ENCODE measurements at regions not wholly inside any gene's neighbourhood (a gene's known extent, or its start where the extent isn't known, plus 50 kb on each side); places are given as distances from the start of the nearest gene placed in this dataset.

GRCh38 chr2:42961385-42961811, 169.0 kb upstream of the HAAO start:
- TF ChIP-seq POLR2AphosphoS5 (IDR thresholded peaks at IDR 0.05; ENCODE audit: low read depth, low read length) = no peak
- TF ChIP-seq TAF1 (IDR thresholded peaks at IDR 0.05; ENCODE audit: borderline replicate concordance, insufficient read depth, low read length) = no peak
- no peak for TF ChIP-seq SIN3A (IDR thresholded peaks at IDR 0.05; ENCODE audit: borderline replicate concordance, insufficient read depth, low read length)
- no peak for TF ChIP-seq FOXP2 (optimal IDR thresholded peaks at IDR 0.05; ENCODE audit: borderline replicate concordance, extremely low read depth, extremely low read length, insufficient read depth)
- no peak for TF ChIP-seq REST (IDR thresholded peaks at IDR 0.05; ENCODE audit: insufficient read depth in 1 of 2, low read depth in 2 of 2, low read length in 2 of 2)

DNA sequence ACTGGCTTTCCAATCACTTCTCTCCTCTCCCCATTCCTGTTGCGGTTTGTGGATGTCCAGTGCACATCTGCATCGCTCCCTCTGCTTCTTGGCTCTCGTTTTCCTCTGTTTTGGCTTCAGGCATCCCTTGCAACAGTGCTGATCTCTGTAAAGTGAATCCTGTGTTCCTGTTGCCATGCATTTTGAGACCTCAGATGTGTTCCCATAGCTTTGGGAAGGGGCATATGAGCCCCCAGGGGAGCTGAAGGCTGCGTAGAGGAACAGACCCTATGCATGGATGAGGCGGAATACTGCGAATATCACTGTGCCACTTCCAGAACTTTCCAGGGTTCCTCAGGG, 168.4 kb upstream of the HAAO start:
- TF ChIP-seq FOXP2 (optimal IDR thresholded peaks at IDR 0.05; ENCODE audit: borderline replicate concordance, extremely low read depth, extremely low read length, insufficient read depth) (no peak), POLR2AphosphoS5 (IDR thresholded peaks at IDR 0.05; ENCODE audit: low read depth, low read length) (no peak), TAF1 (IDR thresholded peaks at IDR 0.05; ENCODE audit: borderline replicate concordance, insufficient read depth, low read length) (no peak)

- TF ChIP-seq REST (IDR thresholded peaks at IDR 0.05; ENCODE audit: insufficient read depth in 1 of 2, low read depth in 2 of 2, low read length in 2 of 2) (no peak), POLR2AphosphoS5 (IDR thresholded peaks at IDR 0.05; ENCODE audit: low read depth, low read length) (no peak), SIN3A (IDR thresholded peaks at IDR 0.05; ENCODE audit: borderline replicate concordance, insufficient read depth, low read length) (no peak), TAF1 (IDR thresholded peaks at IDR 0.05; ENCODE audit: borderline replicate concordance, insufficient read depth, low read length) (no peak), FOXP2 (optimal IDR thresholded peaks at IDR 0.05; ENCODE audit: borderline replicate concordance, extremely low read depth, extremely low read length, insufficient read depth) (no peak)
These were observed 167.8 kb upstream of the HAAO start for GRCh38 chr2:42960002-42960841.

GRCh38 chr2:42959234-42960001, 167.0 kb upstream of the HAAO start:
- TF ChIP-seq FOXP2 (optimal IDR thresholded peaks at IDR 0.05; ENCODE audit: borderline replicate concordance, extremely low read depth, extremely low read length, insufficient read depth) (no peak), POLR2AphosphoS5 (IDR thresholded peaks at IDR 0.05; ENCODE audit: low read depth, low read length) (no peak), SIN3A (IDR thresholded peaks at IDR 0.05; ENCODE audit: borderline replicate concordance, insufficient read depth, low read length) (no peak), TAF1 (IDR thresholded peaks at IDR 0.05; ENCODE audit: borderline replicate concordance, insufficient read depth, low read length) (no peak), REST (IDR thresholded peaks at IDR 0.05; ENCODE audit: insufficient read depth in 1 of 2, low read depth in 2 of 2, low read length in 2 of 2) (no peak)

DNA sequence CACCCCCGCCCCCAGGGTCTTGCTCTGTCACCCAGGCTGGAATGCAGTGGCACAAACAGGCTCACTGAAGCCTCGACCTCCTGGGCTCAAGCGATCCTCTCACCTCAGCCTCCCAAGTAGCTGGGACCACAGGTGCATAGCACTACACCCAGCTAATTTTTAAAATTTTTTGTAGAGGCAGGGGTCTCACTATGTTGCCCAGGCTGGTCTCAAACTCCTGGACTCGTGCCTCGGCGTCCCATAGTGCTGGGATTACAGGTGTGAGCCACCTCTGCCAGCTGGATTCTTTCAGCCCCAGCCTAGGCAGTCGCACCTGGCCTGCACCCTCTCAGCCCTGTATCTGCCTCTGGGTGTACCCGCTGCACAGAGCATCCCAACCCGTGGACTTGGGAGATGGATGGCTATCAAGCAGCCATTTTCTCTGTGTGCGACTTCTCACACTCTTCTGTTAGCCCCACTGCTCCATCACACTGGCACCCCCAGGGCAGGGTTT, 166.4 kb upstream of the HAAO start:
- TF ChIP-seq FOXP2 (optimal IDR thresholded peaks at IDR 0.05; ENCODE audit: borderline replicate concordance, extremely low read depth, extremely low read length, insufficient read depth) = no peak
- TF ChIP-seq TAF1 (IDR thresholded peaks at IDR 0.05; ENCODE audit: borderline replicate concordance, insufficient read depth, low read length) = no peak
- TF ChIP-seq SIN3A (IDR thresholded peaks at IDR 0.05; ENCODE audit: borderline replicate concordance, insufficient read depth, low read length) = no peak
- no peak for TF ChIP-seq POLR2AphosphoS5 (IDR thresholded peaks at IDR 0.05; ENCODE audit: low read depth, low read length)
- TF ChIP-seq REST (IDR thresholded peaks at IDR 0.05; ENCODE audit: insufficient read depth in 1 of 2, low read depth in 2 of 2, low read length in 2 of 2) = no peak

All from PFSK-1 (cell line).